Neural progenitor cell (in vitro differentiated cells): ENCODE measurements at regions not wholly inside any gene's neighbourhood (a gene's known extent, or its start where the extent isn't known, plus 50 kb on each side); places are given as distances from the start of the nearest gene placed in this dataset.
A peak's percentile ranks its signal among the peaks of the same experiment; 100 is the strongest.

Experiments used
- DNase-seq: peaks from one replicate; pipeline ENCODE4 v3.0.0-alpha.2; 2016; ENCODE audit warnings: low spot score
- H2AFZ ChIP-seq: fragments of 200-600 bp; sonication (generic); replicated peaks from 2 replicates; pipeline ENCODE4 v1.6.1; 2016; ENCODE audit warnings: antibody characterized with exemption
- H3F3A ChIP-seq: fragments of 200-600 bp; sonication (generic); 2 replicates; pipeline ENCODE4 v1.6.1; 2016; ENCODE audit warnings: antibody characterized with exemption, low read depth
- H3K27ac ChIP-seq: fragments of 200-600 bp; sonication (generic); 2 replicates; pipeline ENCODE4 v1.5.1; 2016; ENCODE audit warnings: mild to moderate bottlenecking
- H3K27me3 ChIP-seq: fragments of 200-600 bp; sonication (generic); 2 replicates; pipeline ENCODE4 v1.6.1; 2016; ENCODE audit warnings: mild to moderate bottlenecking, moderate library complexity
- H3K36me3 ChIP-seq: fragments of 200-600 bp; sonication (generic); 2 replicates; pipeline ENCODE4 v1.5.1; 2016
- H3K4me1 ChIP-seq: fragments of 200-600 bp; sonication (generic); 2 replicates; pipeline ENCODE4 v1.6.1; 2016; ENCODE audit warnings: mixed run types
- H3K4me2 ChIP-seq: fragments of 200-600 bp; sonication (generic); 2 replicates; pipeline ENCODE4 v1.6.1; 2016
- H3K4me3 ChIP-seq: fragments of 200-600 bp; sonication (generic); 2 replicates; pipeline ENCODE4 v1.5.1; 2016
- H3K79me2 ChIP-seq: fragments of 200-600 bp; sonication (generic); 2 replicates; pipeline ENCODE4 v1.6.1; 2016; ENCODE audit warnings: low read depth
- H3K9ac ChIP-seq: fragments of 200-600 bp; sonication (generic); 2 replicates; pipeline ENCODE4 v1.6.1; 2016
- H3K9me3 ChIP-seq: fragments of 200-600 bp; sonication (generic); 2 replicates; pipeline ENCODE4 v1.5.1; 2016; ENCODE audit warnings: low read depth
- H4K20me1 ChIP-seq: fragments of 200-600 bp; sonication (generic); 2 replicates; pipeline ENCODE4 v1.6.1; 2016; ENCODE audit warnings: low read depth
- H3K27ac Mint-ChIP-seq: 3 replicates; pipeline ENCODE4 v1.8.0; 2021; ENCODE audit warnings: mixed read lengths
- H3K27me3 Mint-ChIP-seq: 2 replicates; pipeline ENCODE4 v1.8.0; 2022; ENCODE audit warnings: low read depth, mild to moderate bottlenecking, inconsistent platforms, moderate library complexity, mixed read lengths; ENCODE audit not compliant: insufficient read depth
- H3K36me3 Mint-ChIP-seq: 3 replicates; pipeline ENCODE4 v1.8.0; 2021; ENCODE audit warnings: mixed read lengths
- H3K4me1 Mint-ChIP-seq: 3 replicates; pipeline ENCODE4 v1.8.0; 2021; ENCODE audit warnings: mixed read lengths
- H3K4me3 Mint-ChIP-seq: 3 replicates; pipeline ENCODE4 v1.8.0; 2021; ENCODE audit warnings: mild to moderate bottlenecking, moderate library complexity, mixed read lengths
- H3K9me3 Mint-ChIP-seq: 3 replicates; pipeline ENCODE4 v1.8.0; 2020; ENCODE audit warnings: mixed read lengths
- EZH2 ChIP-seq: fragments of 200-600 bp; sonication (generic); IDR thresholded peaks from 2 replicates; pipeline ENCODE4 v1.6.1; 2017; ENCODE audit warnings: antibody characterized with exemption, mild to moderate bottlenecking, moderate library complexity
- EZH2phosphoT487 ChIP-seq: fragments of 200-600 bp; sonication (generic); IDR thresholded peaks from 2 replicates; pipeline ENCODE4 v1.6.1; 2017; ENCODE audit warnings: antibody characterized with exemption
- TF ChIP-seq, protein P1 (sequence below): fragments of 200-600 bp; sonication (generic); IDR thresholded peaks from 2 replicates; pipeline ENCODE4 v1.5.1; 2017; ENCODE audit warnings: antibody characterized with exemption, mild to moderate bottlenecking

DNA sequence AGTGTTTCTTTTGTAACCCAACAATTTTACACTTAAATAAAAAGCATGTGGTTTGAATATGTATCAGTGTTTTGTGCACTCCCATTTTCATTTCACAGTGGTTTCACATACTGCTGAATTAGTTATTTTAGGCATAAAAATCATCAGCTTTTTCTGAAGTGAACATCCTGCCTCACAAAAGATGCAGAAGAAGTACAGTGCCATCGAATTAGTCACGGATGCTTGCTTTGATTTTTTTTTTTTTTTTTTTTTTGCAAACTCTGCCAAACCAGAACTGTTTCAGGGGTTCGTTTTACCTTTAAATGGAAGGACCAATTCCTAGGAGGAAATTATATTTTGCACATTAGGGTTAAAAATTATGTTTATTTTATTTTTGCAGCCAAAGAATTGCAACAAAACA is 158.6 kb downstream of the RPS12 start:
- no peak overlapping the region for H3K4me3 Mint-ChIP-seq
- no peak for TF ChIP-seq EZH2phosphoT487
- TF ChIP-seq, protein P1, sequence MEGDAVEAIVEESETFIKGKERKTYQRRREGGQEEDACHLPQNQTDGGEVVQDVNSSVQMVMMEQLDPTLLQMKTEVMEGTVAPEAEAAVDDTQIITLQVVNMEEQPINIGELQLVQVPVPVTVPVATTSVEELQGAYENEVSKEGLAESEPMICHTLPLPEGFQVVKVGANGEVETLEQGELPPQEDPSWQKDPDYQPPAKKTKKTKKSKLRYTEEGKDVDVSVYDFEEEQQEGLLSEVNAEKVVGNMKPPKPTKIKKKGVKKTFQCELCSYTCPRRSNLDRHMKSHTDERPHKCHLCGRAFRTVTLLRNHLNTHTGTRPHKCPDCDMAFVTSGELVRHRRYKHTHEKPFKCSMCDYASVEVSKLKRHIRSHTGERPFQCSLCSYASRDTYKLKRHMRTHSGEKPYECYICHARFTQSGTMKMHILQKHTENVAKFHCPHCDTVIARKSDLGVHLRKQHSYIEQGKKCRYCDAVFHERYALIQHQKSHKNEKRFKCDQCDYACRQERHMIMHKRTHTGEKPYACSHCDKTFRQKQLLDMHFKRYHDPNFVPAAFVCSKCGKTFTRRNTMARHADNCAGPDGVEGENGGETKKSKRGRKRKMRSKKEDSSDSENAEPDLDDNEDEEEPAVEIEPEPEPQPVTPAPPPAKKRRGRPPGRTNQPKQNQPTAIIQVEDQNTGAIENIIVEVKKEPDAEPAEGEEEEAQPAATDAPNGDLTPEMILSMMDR, result no peak
- TF ChIP-seq EZH2, result no peak
- no peak for DNase-seq
- Histone ChIP-seq H2AFZ (peak overlapping the region; percentile 10), H3K9me3 (no peaks in the 10 kb centered on the region), H3K79me2 (no peaks in the 10 kb centered on the region), H3K4me1 (peaks cover 36% of the 10 kb centered on the region), H3K36me3 (no peaks in the 10 kb centered on the region), H3F3A (no peaks in the 10 kb centered on the region), H3K4me3 (no peak overlapping the region), H3K27me3 (no peaks in the 10 kb centered on the region), H4K20me1 (no peaks in the 10 kb centered on the region), H3K9ac (no peak overlapping the region), H3K27ac (no peak overlapping the region), H3K4me2 (peak overlapping the region; percentile 65)
- no peaks in the 10 kb centered on the region for H3K9me3 Mint-ChIP-seq
- H3K4me1 Mint-ChIP-seq, result peaks cover 38% of the 10 kb centered on the region
- H3K27ac Mint-ChIP-seq, result no peak overlapping the region
- no peaks in the 10 kb centered on the region for H3K27me3 Mint-ChIP-seq
- no peaks in the 10 kb centered on the region for H3K36me3 Mint-ChIP-seq

DNA sequence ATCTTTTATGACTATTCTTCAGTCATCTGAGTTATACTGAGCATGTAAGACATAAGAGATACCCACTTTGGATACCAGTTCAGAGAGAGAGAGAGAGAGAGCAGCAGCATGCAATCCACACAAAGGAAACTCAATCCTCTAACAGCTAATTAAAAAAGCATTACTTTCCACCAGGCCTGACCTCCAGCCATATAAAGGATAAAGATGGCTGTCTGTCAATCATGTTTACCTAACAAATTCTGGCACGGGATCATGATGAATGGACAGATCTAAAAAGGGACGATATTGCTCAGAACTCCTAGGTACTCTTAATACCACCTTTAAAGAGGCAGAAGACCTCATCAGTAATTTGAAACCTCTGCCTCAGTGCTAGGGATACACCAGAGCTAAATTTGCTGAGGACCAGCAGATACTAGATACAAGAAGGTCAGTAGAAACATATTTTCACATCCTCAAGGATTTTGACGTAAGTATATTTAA is 159.2 kb downstream of the RPS12 start:
- no peaks in the 10 kb centered on the region for H3K27me3 Mint-ChIP-seq
- H3K4me1 Mint-ChIP-seq, result peaks cover 34% of the 10 kb centered on the region
- Histone ChIP-seq H3K4me2 (peak overlapping the region; percentile 65), H4K20me1 (no peaks in the 10 kb centered on the region), H3F3A (no peaks in the 10 kb centered on the region), H3K79me2 (no peaks in the 10 kb centered on the region), H3K4me1 (peaks cover 36% of the 10 kb centered on the region), H3K27me3 (no peaks in the 10 kb centered on the region), H3K36me3 (no peaks in the 10 kb centered on the region), H2AFZ (peak overlapping the region; percentile 10), H3K9me3 (no peaks in the 10 kb centered on the region), H3K9ac (no peak overlapping the region), H3K4me3 (no peak overlapping the region), H3K27ac (no peak overlapping the region)
- H3K9me3 Mint-ChIP-seq, result no peaks in the 10 kb centered on the region
- TF ChIP-seq EZH2phosphoT487 (no peak), EZH2 (no peak)
- TF ChIP-seq, protein P1, result no peak
- no peaks in the 10 kb centered on the region for H3K36me3 Mint-ChIP-seq
- H3K4me3 Mint-ChIP-seq, result peak overlapping the region; percentile 36
- H3K27ac Mint-ChIP-seq, result peak overlapping the region; percentile 53
- DNase-seq, result peak; percentile 23

DNA sequence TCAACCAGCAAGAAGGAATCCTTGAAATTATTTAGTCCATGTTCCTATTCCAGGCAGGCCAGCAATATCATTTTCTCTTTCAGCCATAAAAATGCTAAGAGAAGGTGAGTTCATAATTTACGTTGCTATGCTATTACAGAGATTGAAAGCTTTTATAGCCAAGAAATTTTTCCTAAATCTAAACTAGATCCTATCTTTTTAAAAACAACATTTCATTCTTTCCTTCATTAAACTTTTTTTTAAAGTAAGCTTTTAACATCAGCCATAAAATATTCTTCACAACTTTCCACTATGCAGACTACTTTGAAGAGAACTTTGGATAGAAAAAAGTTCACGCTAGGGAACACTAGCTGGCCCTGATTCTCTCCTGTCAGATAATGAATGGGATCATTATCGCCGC is 159.8 kb downstream of the RPS12 start:
- Mint-ChIP-seq H3K27ac (peak overlapping the region; percentile 18), H3K27me3 (no peaks in the 10 kb centered on the region), H3K36me3 (no peaks in the 10 kb centered on the region), H3K4me3 (no peak overlapping the region), H3K4me1 (peaks cover 34% of the 10 kb centered on the region), H3K9me3 (no peaks in the 10 kb centered on the region)
- H3F3A ChIP-seq, result no peaks in the 10 kb centered on the region
- H3K9ac ChIP-seq, result no peak overlapping the region
- no peak overlapping the region for H3K27ac ChIP-seq
- H2AFZ ChIP-seq, result no peak overlapping the region
- no peaks in the 10 kb centered on the region for H4K20me1 ChIP-seq
- DNase-seq, result no peak
- H3K27me3 ChIP-seq, result no peaks in the 10 kb centered on the region
- H3K4me2 ChIP-seq, result peak overlapping the region; percentile 65
- H3K9me3 ChIP-seq, result no peaks in the 10 kb centered on the region
- TF ChIP-seq, protein P1, result no peak
- TF ChIP-seq EZH2phosphoT487 (no peak), EZH2 (no peak)
- no peaks in the 10 kb centered on the region for H3K79me2 ChIP-seq
- H3K4me1 ChIP-seq, result peaks cover 36% of the 10 kb centered on the region
- H3K36me3 ChIP-seq, result no peaks in the 10 kb centered on the region
- no peak overlapping the region for H3K4me3 ChIP-seq
